ENCODE measurements at regions not wholly inside any gene's neighbourhood (a gene's known extent, or its start where the extent isn't known, plus 50 kb on each side); places are given as distances from the start of the nearest gene placed in this dataset.
A peak's percentile ranks its signal among the peaks of the same experiment; 100 is the strongest.

- no peak for DNase-seq
Observed at GRCh38 chr15:97196048-97197014, 764.2 kb upstream of the ARRDC4 start.

GRCh38 chr15:97199393-97200051, 761.0 kb upstream of the ARRDC4 start:
- DNase-seq = no peak

GRCh38 chr15:97200161-97200560, 760.3 kb upstream of the ARRDC4 start:
- DNase-seq = no peak

GRCh38 chr15:97210277-97210676, 750.2 kb upstream of the ARRDC4 start:
- DNase-seq = no peak

GRCh38 chr15:97215629-97216028, 744.9 kb upstream of the ARRDC4 start:
- no peak for DNase-seq

- DNase-seq = no peak
Observed at GRCh38 chr15:97224191-97224641, 736.3 kb upstream of the ARRDC4 start.

- peak in 1 of 2 experiments; percentile 16 for DNase-seq
Observed at GRCh38 chr15:97234851-97235610, 725.5 kb upstream of the ARRDC4 start.

GRCh38 chr15:97235611-97235985, 724.9 kb upstream of the ARRDC4 start:
- no peak for DNase-seq

- no peak for DNase-seq
Observed at GRCh38 chr15:97236140-97236539, 724.4 kb upstream of the ARRDC4 start.

- DNase-seq = no peak
Observed at GRCh38 chr15:97237160-97237559, 723.3 kb upstream of the ARRDC4 start.

- DNase-seq = no peak
Observed at GRCh38 chr15:97248376-97248775, 712.1 kb upstream of the ARRDC4 start.

GRCh38 chr15:97259943-97260342, 700.6 kb upstream of the ARRDC4 start:
- DNase-seq = no peak

GRCh38 chr15:97301166-97301565, 659.3 kb upstream of the ARRDC4 start:
- no peak for DNase-seq

- DNase-seq = no peak
Observed at GRCh38 chr15:97316362-97316761, 644.1 kb upstream of the ARRDC4 start.

GRCh38 chr15:97317163-97317562, 643.3 kb upstream of the ARRDC4 start:
- DNase-seq = no peak

GRCh38 chr15:97319291-97319690, 641.2 kb upstream of the ARRDC4 start:
- no peak for DNase-seq

GRCh38 chr15:97346221-97346620, 614.3 kb upstream of the ARRDC4 start:
- DNase-seq = no peak

- DNase-seq = no peak
Observed at GRCh38 chr15:97350813-97351212, 609.7 kb upstream of the ARRDC4 start.

- no peak for DNase-seq
Observed at GRCh38 chr15:97383516-97383915, 577.0 kb upstream of the ARRDC4 start.

- no peak for DNase-seq
Observed at GRCh38 chr15:97386940-97387339, 573.6 kb upstream of the ARRDC4 start.

- DNase-seq = no peak
Observed at GRCh38 chr15:97401195-97401594, 559.3 kb upstream of the ARRDC4 start.

GRCh38 chr15:97401970-97402369, 558.5 kb upstream of the ARRDC4 start:
- no peak for DNase-seq

- DNase-seq = no peak
Observed at GRCh38 chr15:97406841-97407240, 553.7 kb upstream of the ARRDC4 start.

All from stimulated activated CD4-positive, alpha-beta T cell treated with anti-CD3 and anti-CD28 coated beads, Interleukin-4, amount 100 ng/mL, for 4 hours (primary cell).